Omental fat pad (tissue), 3 donors: ENCODE measurements at regions not wholly inside any gene's neighbourhood (a gene's known extent, or its start where the extent isn't known, plus 50 kb on each side); places are given as distances from the start of the nearest gene placed in this dataset.

Experiments
- ATAC-seq: fragments of 150-250 bp; one replicate; pipeline ENCODE4 v1.9.1; 2016; ENCODE audit warnings: mild to moderate bottlenecking, moderate library complexity; ENCODE audit not compliant: low FRiP score
- DNase-seq: peaks from one replicate; pipeline ENCODE4 v3.0.0-alpha.2; 2019; ENCODE audit warnings: low spot score
- TF ChIP-seq, protein P1 (sequence below), 3 donors: fragments of 450-650 bp; IDR thresholded peaks; one replicate each; pipeline ENCODE4 v1.5.1; 2016 to 2017; ENCODE audit warnings: antibody characterized with exemption in 3 of 3, mild to moderate bottlenecking in 3 of 3, moderate library complexity in 2 of 3

DNA sequence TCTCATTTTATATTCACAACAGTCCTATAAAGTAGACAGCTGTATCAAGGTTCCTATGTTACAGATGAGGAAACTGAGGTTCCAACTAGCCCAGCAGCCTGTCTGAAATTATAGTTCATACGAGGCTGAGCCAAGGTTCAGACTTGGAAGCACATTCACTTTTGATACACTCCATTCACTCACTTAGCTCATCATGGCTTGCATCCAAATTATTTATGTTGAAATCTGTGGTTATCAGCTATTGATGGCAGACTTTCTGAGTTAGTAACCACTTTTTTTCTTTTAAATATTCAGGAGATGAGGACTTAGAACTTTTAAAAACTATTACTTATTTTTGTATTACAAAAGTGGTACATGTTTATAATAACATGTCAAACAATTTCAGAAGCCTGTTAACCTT is 188.2 kb downstream of the MTX2 start:
- DNase-seq (no peak), ATAC-seq (no peak)
- TF ChIP-seq, protein P1, sequence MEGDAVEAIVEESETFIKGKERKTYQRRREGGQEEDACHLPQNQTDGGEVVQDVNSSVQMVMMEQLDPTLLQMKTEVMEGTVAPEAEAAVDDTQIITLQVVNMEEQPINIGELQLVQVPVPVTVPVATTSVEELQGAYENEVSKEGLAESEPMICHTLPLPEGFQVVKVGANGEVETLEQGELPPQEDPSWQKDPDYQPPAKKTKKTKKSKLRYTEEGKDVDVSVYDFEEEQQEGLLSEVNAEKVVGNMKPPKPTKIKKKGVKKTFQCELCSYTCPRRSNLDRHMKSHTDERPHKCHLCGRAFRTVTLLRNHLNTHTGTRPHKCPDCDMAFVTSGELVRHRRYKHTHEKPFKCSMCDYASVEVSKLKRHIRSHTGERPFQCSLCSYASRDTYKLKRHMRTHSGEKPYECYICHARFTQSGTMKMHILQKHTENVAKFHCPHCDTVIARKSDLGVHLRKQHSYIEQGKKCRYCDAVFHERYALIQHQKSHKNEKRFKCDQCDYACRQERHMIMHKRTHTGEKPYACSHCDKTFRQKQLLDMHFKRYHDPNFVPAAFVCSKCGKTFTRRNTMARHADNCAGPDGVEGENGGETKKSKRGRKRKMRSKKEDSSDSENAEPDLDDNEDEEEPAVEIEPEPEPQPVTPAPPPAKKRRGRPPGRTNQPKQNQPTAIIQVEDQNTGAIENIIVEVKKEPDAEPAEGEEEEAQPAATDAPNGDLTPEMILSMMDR (IDR thresholded peaks at IDR 0.05): no peak

DNA sequence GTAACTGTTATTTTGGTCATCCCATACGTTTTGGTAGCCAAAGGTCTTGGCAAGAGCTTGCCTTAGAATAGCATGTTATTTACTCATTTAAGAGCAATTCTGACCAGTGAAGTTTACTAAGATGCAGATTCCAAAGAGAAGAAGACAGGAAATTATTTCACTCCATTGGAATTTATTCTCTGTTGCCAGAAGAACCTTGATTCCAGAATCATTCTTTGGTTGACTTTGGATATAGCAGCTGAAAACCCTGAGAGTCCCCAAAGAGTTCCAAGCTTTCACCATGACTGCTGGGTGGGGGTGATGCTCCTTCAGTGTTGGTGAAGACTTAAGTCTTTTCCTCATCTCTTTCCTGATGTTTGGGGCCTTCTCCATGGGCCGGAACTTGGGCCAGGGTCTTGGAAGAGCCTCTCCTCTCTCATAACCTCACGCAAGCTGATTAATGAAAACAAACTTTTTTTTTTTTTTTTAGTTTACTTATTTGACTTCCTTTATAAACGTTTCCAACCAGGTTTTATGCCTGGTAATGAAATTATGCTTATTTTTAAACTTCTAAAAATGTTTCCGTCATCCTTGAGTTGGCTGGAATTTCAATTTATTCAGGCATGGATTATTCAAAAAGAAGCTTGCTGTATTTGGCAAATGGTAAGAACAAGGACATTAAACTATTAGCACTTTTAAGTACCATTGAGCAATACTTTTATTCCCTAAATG is 192.0 kb downstream of the MTX2 start:
- no peak for ATAC-seq
- DNase-seq: no peak
- TF ChIP-seq, protein P1 (IDR thresholded peaks at IDR 0.05): no peak

DNA sequence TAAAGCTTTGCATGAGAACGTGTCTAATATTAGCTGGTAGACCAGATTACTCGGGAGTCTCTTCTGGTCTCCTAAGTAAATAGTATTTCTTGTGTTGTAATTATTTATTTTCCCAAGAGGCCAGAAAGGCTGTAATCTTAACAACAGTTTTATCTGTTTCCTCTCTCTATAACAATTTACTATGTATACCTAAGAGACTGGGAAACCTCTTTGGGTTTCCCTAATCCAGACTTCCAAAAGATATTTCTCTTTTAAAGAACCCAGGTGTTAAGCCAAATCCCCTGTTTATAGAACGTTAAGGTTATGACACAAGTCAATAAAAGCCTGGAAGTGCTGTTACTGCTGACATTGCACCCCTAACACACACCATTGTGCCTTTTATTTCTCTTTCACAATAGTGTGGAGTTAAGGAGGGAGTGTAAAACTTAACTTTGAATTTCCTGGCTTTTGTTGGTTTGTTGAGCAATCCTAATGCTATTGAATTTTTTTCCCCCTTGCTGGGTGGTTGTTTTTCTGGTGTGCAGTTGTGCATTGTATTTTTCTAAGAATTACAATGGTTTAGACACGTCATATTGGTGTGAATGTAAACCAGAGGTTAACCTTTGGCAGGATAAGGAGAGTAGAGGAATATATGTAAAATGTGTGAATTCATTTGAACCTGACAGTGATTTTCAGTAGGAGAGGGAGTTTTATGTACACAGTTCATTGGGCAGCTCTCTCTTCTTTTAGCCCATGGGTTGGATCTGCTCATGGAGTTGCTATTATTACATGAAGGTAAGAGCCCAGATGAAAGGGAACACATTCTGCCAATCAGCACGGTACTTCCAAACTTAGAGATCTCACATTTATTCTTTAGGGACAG is 192.8 kb downstream of the MTX2 start:
- TF ChIP-seq, protein P1 (IDR thresholded peaks at IDR 0.05): no peak
- ATAC-seq (no peak), DNase-seq (no peak)

DNA sequence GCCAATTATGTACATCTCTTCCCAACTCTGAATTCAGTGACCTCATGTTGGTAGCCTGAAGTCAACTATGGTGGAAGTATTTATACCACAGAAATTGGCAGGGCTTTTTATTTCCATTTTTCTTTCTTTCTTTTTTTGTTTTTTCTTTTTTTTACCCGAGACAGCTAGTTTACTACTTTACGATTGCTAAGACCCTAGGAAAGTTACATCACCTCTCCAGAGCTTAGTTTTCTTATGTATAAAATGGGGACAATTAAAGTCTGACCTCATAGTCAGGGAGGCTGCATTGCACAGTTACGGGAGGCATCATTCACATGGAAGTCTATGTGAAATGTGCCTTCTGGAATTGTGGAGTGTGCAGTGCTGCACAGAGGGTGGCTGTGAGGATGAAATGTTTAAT is 194.3 kb downstream of the MTX2 start:
- TF ChIP-seq, protein P1 (IDR thresholded peaks at IDR 0.05): no peak
- ATAC-seq: no peak
- no peak for DNase-seq

DNA sequence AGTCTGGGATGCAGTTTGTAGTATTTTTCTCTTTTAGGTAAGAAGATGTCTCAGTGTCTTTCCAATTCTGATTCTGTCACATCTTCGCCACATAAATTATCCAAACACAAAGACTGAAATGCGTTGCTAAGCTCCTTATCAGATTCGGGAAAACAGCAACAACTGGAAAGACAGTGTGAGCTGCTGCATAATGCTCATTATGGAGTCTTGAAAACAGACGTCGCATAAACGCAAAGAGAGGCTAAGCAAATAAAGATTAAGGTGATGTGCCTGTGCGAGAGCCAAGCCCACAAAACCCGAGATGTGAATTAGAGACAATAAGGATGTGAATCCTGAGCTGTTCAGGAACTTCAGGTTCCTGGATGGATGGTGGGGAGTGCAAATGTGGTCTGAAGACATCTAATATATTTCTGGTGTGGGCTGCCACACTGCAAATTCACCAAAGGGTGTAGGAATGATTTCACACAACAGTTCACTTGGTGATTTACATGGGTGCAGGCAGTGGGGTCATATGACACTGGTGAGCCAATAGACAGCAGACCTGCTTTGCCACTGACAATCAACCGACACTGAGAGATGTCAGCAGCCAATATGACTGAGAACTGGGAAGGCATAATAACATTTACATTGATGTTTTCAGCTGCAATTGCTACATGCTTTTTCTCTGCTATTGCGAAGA is 195.8 kb downstream of the MTX2 start:
- no peak for DNase-seq
- no peak for ATAC-seq
- TF ChIP-seq, protein P1 (IDR thresholded peaks at IDR 0.05): no peak

DNA sequence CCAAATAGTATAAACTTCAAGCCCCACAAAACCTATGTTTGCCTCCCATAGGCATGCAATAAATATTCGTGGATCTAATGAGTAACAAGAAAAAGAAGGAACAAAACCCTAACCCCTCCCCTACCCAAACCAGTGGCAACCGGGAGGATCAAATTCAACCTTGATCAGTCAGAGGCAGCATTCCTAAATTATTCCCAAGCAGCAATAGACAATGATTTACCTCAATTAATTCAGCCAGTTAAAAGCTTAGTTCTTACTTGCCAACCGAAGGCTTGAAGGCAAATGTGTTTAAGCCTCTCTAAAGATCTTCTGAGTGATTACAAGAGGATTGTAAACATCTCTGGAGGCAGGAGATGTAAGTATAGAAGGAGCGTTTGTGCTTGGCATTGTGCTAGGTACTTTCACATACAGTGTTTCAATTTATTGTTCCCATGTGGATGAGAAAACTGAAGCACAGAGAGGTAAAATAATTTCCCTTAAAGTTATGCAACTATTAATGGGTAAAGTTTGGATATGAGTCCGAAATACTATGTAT is 197.7 kb downstream of the MTX2 start:
- ATAC-seq: no peak

More for the DNA sequence above, 197.7 kb downstream of the MTX2 start:
- DNase-seq: no peak
- TF ChIP-seq, protein P1 (IDR thresholded peaks at IDR 0.05): no peak
